K562 (cell line): ENCODE measurements at regions not wholly inside any gene's neighbourhood (a gene's known extent, or its start where the extent isn't known, plus 50 kb on each side); places are given as distances from the start of the nearest gene placed in this dataset.
A peak's percentile ranks its signal among the peaks of the same experiment; 100 is the strongest.

Experiments used
- CBX1 ChIP-seq: sonication (generic); IDR thresholded peaks from 2 replicates; pipeline ENCODE4 v1.6.1; 2016; ENCODE audit warnings: antibody characterized with exemption, low read depth, mild to moderate bottlenecking
- CTBP1 ChIP-seq: fragments of 450-650 bp; IDR thresholded peaks from 2 replicates; pipeline ENCODE4 v1.6.1; 2016; ENCODE audit warnings: borderline replicate concordance
- EGR1 ChIP-seq: fragments of 450-650 bp; conservative IDR thresholded peaks from 2 replicates; pipeline ENCODE4 v1.6.1; 2017; ENCODE audit warnings: mild to moderate bottlenecking
- ESRRA ChIP-seq: fragments of 450-650 bp; IDR thresholded peaks from 2 replicates; pipeline ENCODE4 v1.6.1; 2014; ENCODE audit warnings: low read depth, mild to moderate bottlenecking, moderate library complexity, borderline replicate concordance
- FOXA3 ChIP-seq, 2 experiments: fragments of 450-650 bp in 1 of 2; sonication (generic) in 1 of 2; formaldehyde crosslinking; IDR thresholded peaks in 1 of 2; conservative IDR thresholded peaks in 1 of 2; 2 replicates each; pipeline versions ENCODE4 v1.4.0 to v1.8.0; 2020 to 2022; ENCODE audit warnings: mild to moderate bottlenecking in 2 of 2, missing genetic modification reagents in 1 of 2
- GATAD2A ChIP-seq: fragments of 450-650 bp; IDR thresholded peaks from 2 replicates; pipeline ENCODE4 v1.6.1; 2017
- LCOR ChIP-seq: sonication (generic); formaldehyde crosslinking; IDR thresholded peaks from 2 replicates; pipeline ENCODE4 v1.8.0; 2022; ENCODE audit warnings: mild to moderate bottlenecking, missing genetic modification reagents
- MBD2 ChIP-seq: sonication (generic); IDR thresholded peaks from 2 replicates; pipeline ENCODE4 v1.6.1; 2016; ENCODE audit warnings: low read depth, borderline replicate concordance
- POLR2H ChIP-seq: IDR thresholded peaks from 2 replicates; pipeline ENCODE4 v1.6.1; 2016; ENCODE audit warnings: missing genetic modification characterization, low read depth, mild to moderate bottlenecking, control low read depth, missing compliant biosample characterization, moderate library complexity
- SLC30A9 ChIP-seq: fragments of 250-450 bp; sonication (Bioruptor Pico); IDR thresholded peaks from 2 replicates; pipeline ENCODE4 v1.8.0; 2022; ENCODE audit warnings: mild to moderate bottlenecking, moderate library complexity
- TF ChIP-seq, protein P1 (sequence below): sonication (generic); formaldehyde crosslinking; IDR thresholded peaks from 2 replicates; pipeline ENCODE4 v1.8.1; 2023; ENCODE audit warnings: missing genetic modification reagents, mild to moderate bottlenecking, borderline replicate concordance
- TF ChIP-seq, protein P2 (sequence below), 2 experiments: fragments of 450-650 bp; conservative IDR thresholded peaks; 2 replicates each; pipeline ENCODE4 v1.6.1; 2017; ENCODE audit warnings: mild to moderate bottlenecking in 2 of 2, moderate library complexity in 2 of 2
- TF ChIP-seq, protein P3 (sequence below), 2 experiments: fragments of 200-800 bp in 1 of 2; sonication (Bioruptor generic) in 1 of 2; sonication (generic) in 1 of 2; formaldehyde crosslinking in 1 of 2; IDR thresholded peaks in 1 of 2; conservative IDR thresholded peaks in 1 of 2; 2 replicates each; pipeline versions ENCODE4 v1.5.0 to v1.6.1; 2016 to 2020; ENCODE audit warnings: missing compliant biosample characterization in 1 of 2, missing genetic modification characterization in 1 of 2, missing genetic modification reagents in 1 of 2
- TF ChIP-seq, protein P4 (sequence below): fragments of 450-650 bp; IDR thresholded peaks from 2 replicates; pipeline ENCODE4 v1.6.1; 2016
- TF ChIP-seq, protein P5 (sequence below): sonication (generic); formaldehyde crosslinking; IDR thresholded peaks from 2 replicates; pipeline ENCODE4 v1.8.0; 2022; ENCODE audit warnings: missing genetic modification reagents, mild to moderate bottlenecking, borderline replicate concordance

DNA sequence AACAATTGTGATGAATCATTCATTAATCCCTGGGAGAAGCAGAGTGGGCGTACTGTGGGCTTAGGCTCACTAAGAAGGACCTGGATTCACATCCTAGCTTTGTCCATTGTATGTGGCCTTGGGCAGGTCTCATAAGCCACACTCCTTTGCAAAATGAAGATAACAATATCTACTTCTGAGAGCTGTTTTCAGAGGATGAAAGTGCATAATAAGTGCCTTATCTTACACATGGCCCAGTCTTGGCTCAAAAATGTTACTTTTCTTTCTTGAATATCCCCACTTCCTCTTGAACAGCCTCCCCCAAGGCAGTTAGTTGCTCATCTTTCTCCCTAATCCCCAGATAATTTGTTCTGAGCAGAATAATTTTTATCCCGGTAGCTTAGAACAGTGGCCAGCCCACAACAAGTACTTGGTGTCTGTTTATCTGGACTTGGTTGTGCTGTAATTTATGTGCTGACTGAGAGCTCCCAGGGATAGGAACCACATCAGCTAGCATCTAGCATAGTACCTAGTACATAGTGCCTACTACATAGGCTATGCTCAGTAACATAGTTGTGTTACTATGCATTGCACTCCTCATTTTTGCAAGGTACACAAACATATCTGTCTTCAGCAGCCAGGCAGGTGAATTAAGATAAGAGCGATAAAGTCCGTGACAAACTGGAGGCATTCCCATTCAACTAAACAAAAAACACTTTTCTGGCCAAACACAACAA, 61.7 kb upstream of the NUDT4 start (continued):
- TF ChIP-seq, protein P1, sequence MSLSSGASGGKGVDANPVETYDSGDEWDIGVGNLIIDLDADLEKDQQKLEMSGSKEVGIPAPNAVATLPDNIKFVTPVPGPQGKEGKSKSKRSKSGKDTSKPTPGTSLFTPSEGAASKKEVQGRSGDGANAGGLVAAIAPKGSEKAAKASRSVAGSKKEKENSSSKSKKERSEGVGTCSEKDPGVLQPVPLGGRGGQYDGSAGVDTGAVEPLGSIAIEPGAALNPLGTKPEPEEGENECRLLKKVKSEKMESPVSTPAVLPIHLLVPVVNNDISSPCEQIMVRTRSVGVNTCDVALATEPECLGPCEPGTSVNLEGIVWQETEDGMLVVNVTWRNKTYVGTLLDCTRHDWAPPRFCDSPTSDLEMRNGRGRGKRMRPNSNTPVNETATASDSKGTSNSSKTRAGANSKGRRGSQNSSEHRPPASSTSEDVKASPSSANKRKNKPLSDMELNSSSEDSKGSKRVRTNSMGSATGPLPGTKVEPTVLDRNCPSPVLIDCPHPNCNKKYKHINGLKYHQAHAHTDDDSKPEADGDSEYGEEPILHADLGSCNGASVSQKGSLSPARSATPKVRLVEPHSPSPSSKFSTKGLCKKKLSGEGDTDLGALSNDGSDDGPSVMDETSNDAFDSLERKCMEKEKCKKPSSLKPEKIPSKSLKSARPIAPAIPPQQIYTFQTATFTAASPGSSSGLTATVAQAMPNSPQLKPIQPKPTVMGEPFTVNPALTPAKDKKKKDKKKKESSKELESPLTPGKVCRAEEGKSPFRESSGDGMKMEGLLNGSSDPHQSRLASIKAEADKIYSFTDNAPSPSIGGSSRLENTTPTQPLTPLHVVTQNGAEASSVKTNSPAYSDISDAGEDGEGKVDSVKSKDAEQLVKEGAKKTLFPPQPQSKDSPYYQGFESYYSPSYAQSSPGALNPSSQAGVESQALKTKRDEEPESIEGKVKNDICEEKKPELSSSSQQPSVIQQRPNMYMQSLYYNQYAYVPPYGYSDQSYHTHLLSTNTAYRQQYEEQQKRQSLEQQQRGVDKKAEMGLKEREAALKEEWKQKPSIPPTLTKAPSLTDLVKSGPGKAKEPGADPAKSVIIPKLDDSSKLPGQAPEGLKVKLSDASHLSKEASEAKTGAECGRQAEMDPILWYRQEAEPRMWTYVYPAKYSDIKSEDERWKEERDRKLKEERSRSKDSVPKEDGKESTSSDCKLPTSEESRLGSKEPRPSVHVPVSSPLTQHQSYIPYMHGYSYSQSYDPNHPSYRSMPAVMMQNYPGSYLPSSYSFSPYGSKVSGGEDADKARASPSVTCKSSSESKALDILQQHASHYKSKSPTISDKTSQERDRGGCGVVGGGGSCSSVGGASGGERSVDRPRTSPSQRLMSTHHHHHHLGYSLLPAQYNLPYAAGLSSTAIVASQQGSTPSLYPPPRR (CRISPR knock-in tag) = no peak
- TF ChIP-seq ESRRA (no peak; the same call in 1 of the 2 replicates), FOXA3 (CRISPR knock-in tag; conservative IDR thresholded peaks at IDR 0.05 in 1 of 2, IDR thresholded peaks at IDR 0.05 in 1 of 2) (peak in 1 of 2 experiments; percentile 76; a peak in 2 of 4 replicates), SLC30A9 (CRISPR knock-in tag) (no peak), CTBP1 (peak; percentile 94), EGR1 (peak; percentile 80), CBX1 (no peak), MBD2 (peak; percentile 69), LCOR (CRISPR knock-in tag) (peak; percentile 76), POLR2H (tag) (peak; percentile 73), GATAD2A (peak; percentile 71)
- TF ChIP-seq, protein P2, sequence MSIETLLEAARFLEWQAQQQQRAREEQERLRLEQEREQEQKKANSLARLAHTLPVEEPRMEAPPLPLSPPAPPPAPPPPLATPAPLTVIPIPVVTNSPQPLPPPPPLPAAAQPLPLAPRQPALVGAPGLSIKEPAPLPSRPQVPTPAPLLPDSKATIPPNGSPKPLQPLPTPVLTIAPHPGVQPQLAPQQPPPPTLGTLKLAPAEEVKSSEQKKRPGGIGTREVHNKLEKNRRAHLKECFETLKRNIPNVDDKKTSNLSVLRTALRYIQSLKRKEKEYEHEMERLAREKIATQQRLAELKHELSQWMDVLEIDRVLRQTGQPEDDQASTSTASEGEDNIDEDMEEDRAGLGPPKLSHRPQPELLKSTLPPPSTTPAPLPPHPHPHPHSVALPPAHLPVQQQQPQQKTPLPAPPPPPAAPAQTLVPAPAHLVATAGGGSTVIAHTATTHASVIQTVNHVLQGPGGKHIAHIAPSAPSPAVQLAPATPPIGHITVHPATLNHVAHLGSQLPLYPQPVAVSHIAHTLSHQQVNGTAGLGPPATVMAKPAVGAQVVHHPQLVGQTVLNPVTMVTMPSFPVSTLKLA (conservative IDR thresholded peaks at IDR 0.05) = peak; percentile 58 to 80; a peak in 3 of 4 replicates
- TF ChIP-seq, protein P3, sequence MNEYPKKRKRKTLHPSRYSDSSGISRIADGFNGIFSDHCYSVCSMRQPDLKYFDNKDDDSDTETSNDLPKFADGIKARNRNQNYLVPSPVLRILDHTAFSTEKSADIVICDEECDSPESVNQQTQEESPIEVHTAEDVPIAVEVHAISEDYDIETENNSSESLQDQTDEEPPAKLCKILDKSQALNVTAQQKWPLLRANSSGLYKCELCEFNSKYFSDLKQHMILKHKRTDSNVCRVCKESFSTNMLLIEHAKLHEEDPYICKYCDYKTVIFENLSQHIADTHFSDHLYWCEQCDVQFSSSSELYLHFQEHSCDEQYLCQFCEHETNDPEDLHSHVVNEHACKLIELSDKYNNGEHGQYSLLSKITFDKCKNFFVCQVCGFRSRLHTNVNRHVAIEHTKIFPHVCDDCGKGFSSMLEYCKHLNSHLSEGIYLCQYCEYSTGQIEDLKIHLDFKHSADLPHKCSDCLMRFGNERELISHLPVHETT (CRISPR knock-in tag; conservative IDR thresholded peaks at IDR 0.05 in 1 of 2, IDR thresholded peaks at IDR 0.05 in 1 of 2) = peak in 1 of 2 experiments; percentile 71; a peak in 2 of 4 replicates
- TF ChIP-seq, protein P4, sequence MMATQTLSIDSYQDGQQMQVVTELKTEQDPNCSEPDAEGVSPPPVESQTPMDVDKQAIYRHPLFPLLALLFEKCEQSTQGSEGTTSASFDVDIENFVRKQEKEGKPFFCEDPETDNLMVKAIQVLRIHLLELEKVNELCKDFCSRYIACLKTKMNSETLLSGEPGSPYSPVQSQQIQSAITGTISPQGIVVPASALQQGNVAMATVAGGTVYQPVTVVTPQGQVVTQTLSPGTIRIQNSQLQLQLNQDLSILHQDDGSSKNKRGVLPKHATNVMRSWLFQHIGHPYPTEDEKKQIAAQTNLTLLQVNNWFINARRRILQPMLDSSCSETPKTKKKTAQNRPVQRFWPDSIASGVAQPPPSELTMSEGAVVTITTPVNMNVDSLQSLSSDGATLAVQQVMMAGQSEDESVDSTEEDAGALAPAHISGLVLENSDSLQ = peak; percentile 87
- TF ChIP-seq, protein P5, sequence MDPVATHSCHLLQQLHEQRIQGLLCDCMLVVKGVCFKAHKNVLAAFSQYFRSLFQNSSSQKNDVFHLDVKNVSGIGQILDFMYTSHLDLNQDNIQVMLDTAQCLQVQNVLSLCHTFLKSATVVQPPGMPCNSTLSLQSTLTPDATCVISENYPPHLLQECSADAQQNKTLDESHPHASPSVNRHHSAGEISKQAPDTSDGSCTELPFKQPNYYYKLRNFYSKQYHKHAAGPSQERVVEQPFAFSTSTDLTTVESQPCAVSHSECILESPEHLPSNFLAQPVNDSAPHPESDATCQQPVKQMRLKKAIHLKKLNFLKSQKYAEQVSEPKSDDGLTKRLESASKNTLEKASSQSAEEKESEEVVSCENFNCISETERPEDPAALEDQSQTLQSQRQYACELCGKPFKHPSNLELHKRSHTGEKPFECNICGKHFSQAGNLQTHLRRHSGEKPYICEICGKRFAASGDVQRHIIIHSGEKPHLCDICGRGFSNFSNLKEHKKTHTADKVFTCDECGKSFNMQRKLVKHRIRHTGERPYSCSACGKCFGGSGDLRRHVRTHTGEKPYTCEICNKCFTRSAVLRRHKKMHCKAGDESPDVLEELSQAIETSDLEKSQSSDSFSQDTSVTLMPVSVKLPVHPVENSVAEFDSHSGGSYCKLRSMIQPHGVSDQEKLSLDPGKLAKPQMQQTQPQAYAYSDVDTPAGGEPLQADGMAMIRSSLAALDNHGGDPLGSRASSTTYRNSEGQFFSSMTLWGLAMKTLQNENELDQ (CRISPR knock-in tag) = no peak
